ENCODE measurements at regions not wholly inside any gene's neighbourhood (a gene's known extent, or its start where the extent isn't known, plus 50 kb on each side); places are given as distances from the start of the nearest gene placed in this dataset.

DNA sequence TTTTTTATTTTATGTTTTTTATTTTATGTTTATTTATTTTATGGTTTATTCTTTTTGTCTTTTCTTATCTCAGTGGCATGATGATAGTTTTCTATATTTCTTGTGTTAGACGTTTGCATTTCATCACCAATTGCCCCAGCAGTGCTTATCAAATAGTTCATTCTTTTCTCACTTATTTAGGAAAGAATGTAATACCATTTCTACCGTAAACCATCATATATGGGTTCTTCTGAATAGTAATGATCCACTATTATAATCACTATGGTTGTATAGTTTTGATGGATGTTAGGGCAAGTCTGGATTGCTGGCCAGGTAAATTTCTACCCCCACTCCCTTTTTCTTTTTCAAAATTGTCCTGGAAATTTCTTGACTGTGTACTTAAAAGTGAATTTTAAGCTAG, 134.6 kb upstream of the FBXO33 start:
- TF ChIP-seq POLR2A (IDR thresholded peaks at IDR 0.05): no peak
- no peak for TF ChIP-seq CTCF (IDR thresholded peaks at IDR 0.05)
